Activated CD4-positive, alpha-beta T cell treated with anti-CD3 and anti-CD28 coated beads, Interleukin-2, amount 10 ng/mL, durations not matched to agents 24 days and 14 days (primary cell): ENCODE measurements at regions not wholly inside any gene's neighbourhood (a gene's known extent, or its start where the extent isn't known, plus 50 kb on each side); places are given as distances from the start of the nearest gene placed in this dataset.
"Not testable (repeated sequence)": the region's sequence is repeated elsewhere in the genome, so short reads cannot be mapped to it uniquely, and the experiment has no call there.

Experiments used
- DNase-seq: peaks from one replicate; pipeline ENCODE4 v3.0.0; 2022
- H3K27ac Mint-ChIP-seq: one replicate; pipeline ENCODE4 v1.8.0; 2022; ENCODE audit warnings: mild to moderate bottlenecking, mixed read lengths
- H3K27me3 Mint-ChIP-seq: one replicate; pipeline ENCODE4 v1.8.0; 2022; ENCODE audit warnings: mixed read lengths
- H3K36me3 Mint-ChIP-seq: one replicate; pipeline ENCODE4 v1.8.0; 2022; ENCODE audit warnings: low read depth, mild to moderate bottlenecking, mixed read lengths
- H3K4me1 Mint-ChIP-seq: one replicate; pipeline ENCODE4 v1.8.0; 2021; ENCODE audit warnings: mixed read lengths
- H3K4me3 Mint-ChIP-seq: one replicate; pipeline ENCODE4 v1.8.0; 2022; ENCODE audit warnings: mild to moderate bottlenecking, moderate library complexity, mixed read lengths
- H3K9me3 Mint-ChIP-seq: one replicate; pipeline ENCODE4 v1.8.0; 2021; ENCODE audit warnings: mixed read lengths
- intact Hi-C: fragments of 100-400 bp; cut with micrococcal nuclease; formaldehyde crosslinking; loops from one replicate; pipeline ENCODE4 v1.15.1; 2023

GRCh38 chr6:168186438-168186837 is 107.4 kb upstream of the FRMD1 start:
- intact Hi-C loops = no loop called here
- H3K27ac Mint-ChIP-seq = no peak overlapping the region
- H3K36me3 Mint-ChIP-seq = no peaks in the 10 kb centered on the region
- H3K4me3 Mint-ChIP-seq = no peak overlapping the region
- no peaks in the 10 kb centered on the region for H3K9me3 Mint-ChIP-seq
- no peaks in the 10 kb centered on the region for H3K4me1 Mint-ChIP-seq
- H3K27me3 Mint-ChIP-seq = no peaks in the 10 kb centered on the region
- DNase-seq = no peak

- H3K27me3 Mint-ChIP-seq, H3K27ac Mint-ChIP-seq, H3K9me3 Mint-ChIP-seq, H3K4me3 Mint-ChIP-seq, H3K4me1 Mint-ChIP-seq, intact Hi-C loops, H3K36me3 Mint-ChIP-seq, DNase-seq: not testable (repeated sequence)
Observed at GRCh38 chr6:168186018-168186417, 107.0 kb upstream of the FRMD1 start.

- no peak overlapping the region for H3K4me3 Mint-ChIP-seq
- intact Hi-C loops = no loop called here
- no peak overlapping the region for H3K27ac Mint-ChIP-seq
- no peak for DNase-seq
- H3K4me1 Mint-ChIP-seq = no peaks in the 10 kb centered on the region
- H3K27me3 Mint-ChIP-seq = no peaks in the 10 kb centered on the region
- H3K36me3 Mint-ChIP-seq = no peaks in the 10 kb centered on the region
- no peaks in the 10 kb centered on the region for H3K9me3 Mint-ChIP-seq
Observed at GRCh38 chr6:168184701-168185100, 105.7 kb upstream of the FRMD1 start.

- no peaks in the 10 kb centered on the region for H3K36me3 Mint-ChIP-seq
- H3K27ac Mint-ChIP-seq = no peak overlapping the region
- no peaks in the 10 kb centered on the region for H3K4me1 Mint-ChIP-seq
- DNase-seq = no peak
- intact Hi-C loops = no loop called here
- no peaks in the 10 kb centered on the region for H3K9me3 Mint-ChIP-seq
- H3K27me3 Mint-ChIP-seq = no peaks in the 10 kb centered on the region
- no peak overlapping the region for H3K4me3 Mint-ChIP-seq
Observed at GRCh38 chr6:168183613-168183970, 104.6 kb upstream of the FRMD1 start.

- Mint-ChIP-seq H3K36me3 (no peaks in the 10 kb centered on the region), H3K27ac (no peak overlapping the region), H3K27me3 (no peaks in the 10 kb centered on the region), H3K4me3 (no peak overlapping the region), H3K4me1 (no peaks in the 10 kb centered on the region), H3K9me3 (no peaks in the 10 kb centered on the region)
- intact Hi-C loops = no loop called here
- no peak for DNase-seq
Observed at GRCh38 chr6:168182908-168183612, 104.0 kb upstream of the FRMD1 start.

GRCh38 chr6:168182366-168182765 is 103.4 kb upstream of the FRMD1 start:
- Mint-ChIP-seq H3K4me3 (no peak overlapping the region), H3K9me3 (no peaks in the 10 kb centered on the region), H3K4me1 (no peaks in the 10 kb centered on the region), H3K27me3 (no peaks in the 10 kb centered on the region), H3K36me3 (no peaks in the 10 kb centered on the region), H3K27ac (no peak overlapping the region)
- intact Hi-C loops = no loop called here
- DNase-seq = no peak

- intact Hi-C loops = no loop called here
- H3K36me3 Mint-ChIP-seq = no peaks in the 10 kb centered on the region
- H3K4me3 Mint-ChIP-seq = no peak overlapping the region
- H3K4me1 Mint-ChIP-seq = no peaks in the 10 kb centered on the region
- H3K9me3 Mint-ChIP-seq = no peaks in the 10 kb centered on the region
- H3K27me3 Mint-ChIP-seq = no peaks in the 10 kb centered on the region
- no peak overlapping the region for H3K27ac Mint-ChIP-seq
- DNase-seq = no peak
Observed at GRCh38 chr6:168181876-168182275, 102.9 kb upstream of the FRMD1 start.

GRCh38 chr6:168181316-168181715 is 102.3 kb upstream of the FRMD1 start:
- no peak overlapping the region for H3K27ac Mint-ChIP-seq
- H3K4me3 Mint-ChIP-seq = no peak overlapping the region
- no peaks in the 10 kb centered on the region for H3K4me1 Mint-ChIP-seq
- intact Hi-C loops = no loop called here
- DNase-seq = no peak
- peaks cover 2% of the 10 kb centered on the region for H3K27me3 Mint-ChIP-seq
- H3K36me3 Mint-ChIP-seq = no peaks in the 10 kb centered on the region
- no peaks in the 10 kb centered on the region for H3K9me3 Mint-ChIP-seq

GRCh38 chr6:168180548-168181011 is 101.6 kb upstream of the FRMD1 start:
- Mint-ChIP-seq H3K4me3 (no peak overlapping the region), H3K9me3 (no peaks in the 10 kb centered on the region), H3K27me3 (peaks cover 2% of the 10 kb centered on the region), H3K36me3 (no peaks in the 10 kb centered on the region), H3K4me1 (no peaks in the 10 kb centered on the region), H3K27ac (no peak overlapping the region)
- no peak for DNase-seq
- intact Hi-C loops = no loop called here

GRCh38 chr6:168179702-168180382 is 100.8 kb upstream of the FRMD1 start:
- Mint-ChIP-seq H3K27me3 (peaks cover 2% of the 10 kb centered on the region), H3K4me3 (no peak overlapping the region), H3K36me3 (no peaks in the 10 kb centered on the region), H3K27ac (no peak overlapping the region), H3K9me3 (no peaks in the 10 kb centered on the region), H3K4me1 (no peaks in the 10 kb centered on the region)
- DNase-seq = no peak
- intact Hi-C loops = no loop called here

GRCh38 chr6:168179133-168179532 is 100.1 kb upstream of the FRMD1 start:
- no peaks in the 10 kb centered on the region for H3K36me3 Mint-ChIP-seq

GRCh38 chr6:168177103-168177891 is 98.3 kb upstream of the FRMD1 start:
- intact Hi-C loops = no loop called here
- Mint-ChIP-seq H3K4me1 (no peaks in the 10 kb centered on the region), H3K27ac (no peak overlapping the region), H3K27me3 (peaks cover 10% of the 10 kb centered on the region), H3K9me3 (no peaks in the 10 kb centered on the region), H3K36me3 (no peaks in the 10 kb centered on the region), H3K4me3 (no peak overlapping the region)
- DNase-seq = no peak

More at GRCh38 chr6:168179133-168179532, 100.1 kb upstream of the FRMD1 start:
- H3K27me3 Mint-ChIP-seq = peaks cover 7% of the 10 kb centered on the region
- H3K4me1 Mint-ChIP-seq = no peaks in the 10 kb centered on the region
- no peak for DNase-seq
- intact Hi-C loops = no loop called here
- H3K9me3 Mint-ChIP-seq = no peaks in the 10 kb centered on the region
- H3K27ac Mint-ChIP-seq = no peak overlapping the region
- H3K4me3 Mint-ChIP-seq = no peak overlapping the region

GRCh38 chr6:168171673-168172353 is 92.8 kb upstream of the FRMD1 start:
- Mint-ChIP-seq H3K36me3 (no peaks in the 10 kb centered on the region), H3K27ac (no peak overlapping the region), H3K4me3 (no peak overlapping the region), H3K4me1 (no peaks in the 10 kb centered on the region), H3K9me3 (peaks cover 10% of the 10 kb centered on the region), H3K27me3 (peaks cover 10% of the 10 kb centered on the region)
- intact Hi-C loops = no loop called here
- DNase-seq = no peak
